DOHH2 (cell line): ENCODE measurements at regions not wholly inside any gene's neighbourhood (a gene's known extent, or its start where the extent isn't known, plus 50 kb on each side); places are given as distances from the start of the nearest gene placed in this dataset.

Experiments
- H3F3A ChIP-seq: fragments of 200-600 bp; sonication (generic), shearing (Covaris generic); 2 replicates; pipeline ENCODE4 v1.6.0; 2016; ENCODE audit warnings: antibody characterized with exemption, mild to moderate bottlenecking; ENCODE audit not compliant: control insufficient read depth, insufficient read depth
- H3K27ac ChIP-seq: fragments of 200-600 bp; sonication (generic); 2 replicates; pipeline ENCODE4 v1.5.1; 2014; ENCODE audit warnings: low read depth, mild to moderate bottlenecking, low read length, moderate library complexity
- H3K27me3 ChIP-seq: fragments of 200-600 bp; sonication (generic); 2 replicates; pipeline ENCODE4 v1.6.1; 2014; ENCODE audit warnings: mild to moderate bottlenecking, low read length, mixed read lengths; ENCODE audit not compliant: control insufficient read depth
- H3K36me3 ChIP-seq: fragments of 200-600 bp; sonication (generic); 2 replicates; pipeline ENCODE4 v1.6.1; 2014; ENCODE audit warnings: mild to moderate bottlenecking, low read length, moderate library complexity, mixed read lengths; ENCODE audit not compliant: control insufficient read depth
- H3K4me1 ChIP-seq: fragments of 200-600 bp; sonication (generic); 2 replicates; pipeline ENCODE4 v1.6.1; 2014; ENCODE audit warnings: mild to moderate bottlenecking, low read length, mixed read lengths; ENCODE audit not compliant: control insufficient read depth
- H3K4me2 ChIP-seq: fragments of 200-600 bp; sonication (generic); 2 replicates; pipeline ENCODE4 v1.6.0; 2014; ENCODE audit warnings: mild to moderate bottlenecking, low read length, moderate library complexity
- H3K4me3 ChIP-seq: fragments of 200-600 bp; sonication (generic); 2 replicates; pipeline ENCODE4 v1.5.1; 2014; ENCODE audit warnings: mild to moderate bottlenecking, low read length, mixed read lengths
- H3K79me2 ChIP-seq: fragments of 200-600 bp; sonication (generic); 2 replicates; pipeline ENCODE4 v1.6.1; 2014; ENCODE audit warnings: mild to moderate bottlenecking, low read length, mixed read lengths; ENCODE audit not compliant: control insufficient read depth
- H3K9me2 ChIP-seq: fragments of 200-600 bp; sonication (generic); replicated peaks from 2 replicates; pipeline ENCODE4 v1.6.1; 2014; ENCODE audit warnings: mild to moderate bottlenecking, low read length, mixed read lengths; ENCODE audit not compliant: control insufficient read depth
- H3K9me3 ChIP-seq: fragments of 200-600 bp; sonication (generic); 2 replicates; pipeline ENCODE4 v1.6.1; 2014; ENCODE audit warnings: antibody characterized with exemption, low read length, mixed read lengths; ENCODE audit not compliant: control insufficient read depth, insufficient read depth
- H4K20me1 ChIP-seq: fragments of 200-600 bp; sonication (generic); 2 replicates; pipeline ENCODE4 v1.6.0; 2014; ENCODE audit warnings: low read depth, mild to moderate bottlenecking, antibody characterized with exemption, low read length, moderate library complexity; ENCODE audit not compliant: control insufficient read depth, insufficient read depth
- CTCF ChIP-seq: fragments of 200-600 bp; sonication (generic); IDR thresholded peaks from one replicate; pipeline ENCODE4 v1.5.1; 2014; ENCODE audit warnings: antibody characterized with exemption, mild to moderate bottlenecking, low read depth, low read length; ENCODE audit not compliant: poor library complexity, severe bottlenecking
- EZH2phosphoT487 ChIP-seq: fragments of 200-600 bp; sonication (generic); IDR thresholded peaks from 2 replicates; pipeline ENCODE4 v1.6.1; 2017; ENCODE audit warnings: borderline replicate concordance, mild to moderate bottlenecking, antibody characterized with exemption, low read length, moderate library complexity, mixed read lengths

- no peaks in the 10 kb centered on the region; the same call in 1 of the 2 replicates for H3K9me2 ChIP-seq
- no peaks in the 10 kb centered on the region for H3K79me2 ChIP-seq
- no peaks in the 10 kb centered on the region for H3K27me3 ChIP-seq
- no peak overlapping the region for H3K4me2 ChIP-seq
- no peaks in the 10 kb centered on the region for H4K20me1 ChIP-seq
- TF ChIP-seq EZH2phosphoT487 (no peak), CTCF (no peak)
- H3F3A ChIP-seq: no peaks in the 10 kb centered on the region
- no peaks in the 10 kb centered on the region for H3K36me3 ChIP-seq
- H3K4me1 ChIP-seq: no peaks in the 10 kb centered on the region
- H3K4me3 ChIP-seq: no peak overlapping the region
- H3K27ac ChIP-seq: no peak overlapping the region
- peaks cover 4% of the 10 kb centered on the region; the same call in 1 of the 2 replicates for H3K9me3 ChIP-seq
These were observed 80.7 kb upstream of the LARGE1 start for GRCh38 chr22:34000879-34001526.

GRCh38 chr22:34001701-34002466, 81.6 kb upstream of the LARGE1 start:
- Histone ChIP-seq H3K4me1 (no peaks in the 10 kb centered on the region), H3K27ac (no peak overlapping the region), H3K27me3 (no peaks in the 10 kb centered on the region), H3K4me2 (no peak overlapping the region), H3K9me3 (peaks cover 4% of the 10 kb centered on the region; the same call in 1 of the 2 replicates), H3K9me2 (no peaks in the 10 kb centered on the region; the same call in 1 of the 2 replicates), H3K4me3 (no peak overlapping the region), H3K79me2 (no peaks in the 10 kb centered on the region), H3K36me3 (no peaks in the 10 kb centered on the region), H4K20me1 (no peaks in the 10 kb centered on the region), H3F3A (no peaks in the 10 kb centered on the region)
- no peak for TF ChIP-seq EZH2phosphoT487
- no peak for TF ChIP-seq CTCF

DNA sequence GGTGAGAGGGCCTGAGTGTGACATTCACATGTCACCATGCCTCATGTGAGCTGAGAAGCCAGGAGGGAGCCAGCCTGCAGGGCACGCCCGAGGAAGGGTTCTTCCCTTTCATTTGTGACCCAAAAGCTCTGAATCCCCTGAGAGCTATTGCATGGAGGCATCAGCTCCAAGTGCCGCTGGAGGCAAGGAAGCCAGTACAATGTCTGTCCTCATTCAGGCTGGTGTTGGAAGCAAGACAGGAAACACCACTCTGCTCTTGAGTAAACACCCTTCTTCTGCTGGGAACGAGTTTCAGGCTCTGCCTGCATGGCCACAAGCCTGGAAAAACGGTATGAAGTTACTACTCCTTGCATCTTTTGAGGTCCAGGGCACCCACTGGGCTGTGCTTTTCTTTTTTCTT, 83.8 kb upstream of the LARGE1 start:
- Histone ChIP-seq H3K4me1 (no peaks in the 10 kb centered on the region), H3K4me3 (no peak overlapping the region), H3K4me2 (no peak overlapping the region), H3K27me3 (no peaks in the 10 kb centered on the region), H3K9me2 (no peaks in the 10 kb centered on the region; the same call in 1 of the 2 replicates), H3K27ac (no peak overlapping the region), H3F3A (no peaks in the 10 kb centered on the region), H3K9me3 (peaks cover 4% of the 10 kb centered on the region; the same call in 1 of the 2 replicates), H3K79me2 (no peaks in the 10 kb centered on the region), H4K20me1 (no peaks in the 10 kb centered on the region), H3K36me3 (no peaks in the 10 kb centered on the region)
- TF ChIP-seq CTCF (no peak), EZH2phosphoT487 (no peak)
